ENCODE measurements at regions not wholly inside any gene's neighbourhood (a gene's known extent, or its start where the extent isn't known, plus 50 kb on each side); places are given as distances from the start of the nearest gene placed in this dataset.

DNA sequence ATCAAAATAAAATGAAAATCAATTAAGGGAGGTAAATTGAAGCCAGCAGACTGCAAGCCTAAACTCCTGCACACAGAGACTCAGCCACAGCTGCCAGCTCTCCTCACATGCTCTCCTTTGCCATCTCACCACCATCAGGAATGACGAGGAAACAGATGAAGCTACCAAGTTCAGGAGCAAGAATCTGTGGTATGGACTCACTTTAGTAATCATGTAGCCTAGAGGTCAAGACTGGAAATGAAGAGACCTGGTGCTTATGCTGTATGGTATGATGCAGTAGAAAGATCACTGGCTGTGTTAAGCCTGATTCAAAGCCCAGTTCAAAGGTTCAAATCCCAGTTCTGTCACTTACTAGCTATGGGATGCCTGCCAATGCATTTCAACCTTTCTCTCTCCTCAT, 78.9 kb upstream of the CAMK1G start:
- TF ChIP-seq, protein P1, sequence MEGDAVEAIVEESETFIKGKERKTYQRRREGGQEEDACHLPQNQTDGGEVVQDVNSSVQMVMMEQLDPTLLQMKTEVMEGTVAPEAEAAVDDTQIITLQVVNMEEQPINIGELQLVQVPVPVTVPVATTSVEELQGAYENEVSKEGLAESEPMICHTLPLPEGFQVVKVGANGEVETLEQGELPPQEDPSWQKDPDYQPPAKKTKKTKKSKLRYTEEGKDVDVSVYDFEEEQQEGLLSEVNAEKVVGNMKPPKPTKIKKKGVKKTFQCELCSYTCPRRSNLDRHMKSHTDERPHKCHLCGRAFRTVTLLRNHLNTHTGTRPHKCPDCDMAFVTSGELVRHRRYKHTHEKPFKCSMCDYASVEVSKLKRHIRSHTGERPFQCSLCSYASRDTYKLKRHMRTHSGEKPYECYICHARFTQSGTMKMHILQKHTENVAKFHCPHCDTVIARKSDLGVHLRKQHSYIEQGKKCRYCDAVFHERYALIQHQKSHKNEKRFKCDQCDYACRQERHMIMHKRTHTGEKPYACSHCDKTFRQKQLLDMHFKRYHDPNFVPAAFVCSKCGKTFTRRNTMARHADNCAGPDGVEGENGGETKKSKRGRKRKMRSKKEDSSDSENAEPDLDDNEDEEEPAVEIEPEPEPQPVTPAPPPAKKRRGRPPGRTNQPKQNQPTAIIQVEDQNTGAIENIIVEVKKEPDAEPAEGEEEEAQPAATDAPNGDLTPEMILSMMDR (tag by site-specific recombination; IDR thresholded peaks at IDR 0.05): no peak
- TF ChIP-seq ZNF121 (tag by site-specific recombination; IDR thresholded peaks at IDR 0.05) (no peak), ZNF114 (tag by site-specific recombination; IDR thresholded peaks at IDR 0.05) (no peak), ZFHX2 (tag by site-specific recombination; conservative IDR thresholded peaks at IDR 0.05) (no peak), ZNF202 (tag by site-specific recombination; IDR thresholded peaks at IDR 0.05; ENCODE audit: borderline replicate concordance) (no peak), ZNF23 (tag by site-specific recombination; IDR thresholded peaks at IDR 0.05; ENCODE audit: borderline replicate concordance) (no peak), ZNF623 (tag by site-specific recombination; IDR thresholded peaks at IDR 0.05) (no peak), ZNF239 (tag by site-specific recombination; IDR thresholded peaks at IDR 0.05) (no peak), ZNF423 (tag by site-specific recombination; IDR thresholded peaks at IDR 0.05) (no peak)
- TF ChIP-seq, protein P2, sequence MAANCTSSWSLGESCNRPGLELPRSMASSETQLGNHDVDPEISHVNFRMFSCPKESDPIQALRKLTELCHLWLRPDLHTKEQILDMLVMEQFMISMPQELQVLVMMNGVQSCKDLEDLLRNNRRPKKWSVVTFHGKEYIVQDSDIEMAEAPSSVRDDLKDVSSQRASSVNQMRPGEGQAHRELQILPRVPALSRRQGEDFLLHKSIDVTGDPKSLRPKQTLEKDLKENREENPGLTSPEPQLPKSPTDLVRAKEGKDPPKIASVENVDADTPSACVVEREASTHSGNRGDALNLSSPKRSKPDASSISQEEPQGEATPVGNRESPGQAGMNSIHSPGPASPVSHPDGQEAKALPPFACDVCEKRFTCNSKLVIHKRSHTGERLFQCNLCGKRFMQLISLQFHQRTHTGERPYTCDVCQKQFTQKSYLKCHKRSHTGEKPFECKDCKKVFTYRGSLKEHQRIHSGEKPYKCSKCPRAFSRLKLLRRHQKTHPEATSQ (tag by site-specific recombination; IDR thresholded peaks at IDR 0.05): no peak
- TF ChIP-seq, protein P3, sequence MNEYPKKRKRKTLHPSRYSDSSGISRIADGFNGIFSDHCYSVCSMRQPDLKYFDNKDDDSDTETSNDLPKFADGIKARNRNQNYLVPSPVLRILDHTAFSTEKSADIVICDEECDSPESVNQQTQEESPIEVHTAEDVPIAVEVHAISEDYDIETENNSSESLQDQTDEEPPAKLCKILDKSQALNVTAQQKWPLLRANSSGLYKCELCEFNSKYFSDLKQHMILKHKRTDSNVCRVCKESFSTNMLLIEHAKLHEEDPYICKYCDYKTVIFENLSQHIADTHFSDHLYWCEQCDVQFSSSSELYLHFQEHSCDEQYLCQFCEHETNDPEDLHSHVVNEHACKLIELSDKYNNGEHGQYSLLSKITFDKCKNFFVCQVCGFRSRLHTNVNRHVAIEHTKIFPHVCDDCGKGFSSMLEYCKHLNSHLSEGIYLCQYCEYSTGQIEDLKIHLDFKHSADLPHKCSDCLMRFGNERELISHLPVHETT (tag by site-specific recombination; IDR thresholded peaks at IDR 0.05): no peak
- TF ChIP-seq, protein P4, sequence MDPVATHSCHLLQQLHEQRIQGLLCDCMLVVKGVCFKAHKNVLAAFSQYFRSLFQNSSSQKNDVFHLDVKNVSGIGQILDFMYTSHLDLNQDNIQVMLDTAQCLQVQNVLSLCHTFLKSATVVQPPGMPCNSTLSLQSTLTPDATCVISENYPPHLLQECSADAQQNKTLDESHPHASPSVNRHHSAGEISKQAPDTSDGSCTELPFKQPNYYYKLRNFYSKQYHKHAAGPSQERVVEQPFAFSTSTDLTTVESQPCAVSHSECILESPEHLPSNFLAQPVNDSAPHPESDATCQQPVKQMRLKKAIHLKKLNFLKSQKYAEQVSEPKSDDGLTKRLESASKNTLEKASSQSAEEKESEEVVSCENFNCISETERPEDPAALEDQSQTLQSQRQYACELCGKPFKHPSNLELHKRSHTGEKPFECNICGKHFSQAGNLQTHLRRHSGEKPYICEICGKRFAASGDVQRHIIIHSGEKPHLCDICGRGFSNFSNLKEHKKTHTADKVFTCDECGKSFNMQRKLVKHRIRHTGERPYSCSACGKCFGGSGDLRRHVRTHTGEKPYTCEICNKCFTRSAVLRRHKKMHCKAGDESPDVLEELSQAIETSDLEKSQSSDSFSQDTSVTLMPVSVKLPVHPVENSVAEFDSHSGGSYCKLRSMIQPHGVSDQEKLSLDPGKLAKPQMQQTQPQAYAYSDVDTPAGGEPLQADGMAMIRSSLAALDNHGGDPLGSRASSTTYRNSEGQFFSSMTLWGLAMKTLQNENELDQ (tag by site-specific recombination; IDR thresholded peaks at IDR 0.05; ENCODE audit: low read depth): no peak
- TF ChIP-seq, protein P5, sequence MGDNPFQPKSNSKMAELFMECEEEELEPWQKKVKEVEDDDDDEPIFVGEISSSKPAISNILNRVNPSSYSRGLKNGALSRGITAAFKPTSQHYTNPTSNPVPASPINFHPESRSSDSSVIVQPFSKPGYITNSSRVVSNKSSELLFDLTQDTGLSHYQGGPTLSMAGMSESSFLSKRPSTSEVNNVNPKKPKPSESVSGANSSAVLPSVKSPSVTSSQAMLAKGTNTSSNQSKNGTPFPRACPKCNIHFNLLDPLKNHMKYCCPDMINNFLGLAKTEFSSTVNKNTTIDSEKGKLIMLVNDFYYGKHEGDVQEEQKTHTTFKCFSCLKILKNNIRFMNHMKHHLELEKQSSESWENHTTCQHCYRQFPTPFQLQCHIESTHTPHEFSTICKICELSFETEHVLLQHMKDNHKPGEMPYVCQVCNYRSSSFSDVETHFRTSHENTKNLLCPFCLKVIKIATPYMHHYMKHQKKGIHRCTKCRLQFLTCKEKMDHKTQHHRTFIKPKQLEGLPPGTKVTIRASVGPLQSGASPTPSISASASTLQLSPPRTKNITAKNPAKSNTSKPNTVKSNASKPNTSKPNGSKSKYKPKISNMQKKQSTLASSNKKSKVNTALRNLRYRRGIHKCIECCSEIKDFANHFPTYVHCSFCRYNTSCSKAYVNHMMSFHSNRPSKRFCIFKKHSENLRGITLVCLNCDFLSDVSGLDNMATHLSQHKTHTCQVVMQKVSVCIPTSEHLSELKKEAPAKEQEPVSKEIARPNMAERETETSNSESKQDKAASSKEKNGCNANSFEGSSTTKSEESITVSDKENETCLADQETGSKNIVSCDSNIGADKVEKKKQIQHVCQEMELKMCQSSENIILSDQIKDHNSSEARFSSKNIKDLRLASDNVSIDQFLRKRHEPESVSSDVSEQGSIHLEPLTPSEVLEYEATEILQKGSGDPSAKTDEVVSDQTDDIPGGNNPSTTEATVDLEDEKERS (tag by site-specific recombination; IDR thresholded peaks at IDR 0.05): no peak
